HG02623 (cell line): ENCODE measurements at regions not wholly inside any gene's neighbourhood (a gene's known extent, or its start where the extent isn't known, plus 50 kb on each side); places are given as distances from the start of the nearest gene placed in this dataset.

Source experiments
- ATAC-seq: cut with Tn5 transposase; IDR thresholded peaks from one replicate; pipeline ENCODE4 v1.9.1; 2021; ENCODE audit warnings: moderate library complexity; ENCODE audit not compliant: unreplicated experiment

GRCh38 chr15:81492969-81493645 is 119.1 kb upstream of the TMC3 start:
- no peak for ATAC-seq

- no peak for ATAC-seq
Observed at GRCh38 chr15:81492331-81492968, 118.4 kb upstream of the TMC3 start.

- no peak for ATAC-seq
Observed at GRCh38 chr15:81491414-81492096, 117.5 kb upstream of the TMC3 start.

- no peak for ATAC-seq
Observed at GRCh38 chr15:81485806-81486205, 111.8 kb upstream of the TMC3 start.

- no peak for ATAC-seq
Observed at GRCh38 chr15:81484086-81484955, 110.3 kb upstream of the TMC3 start.

GRCh38 chr15:81483496-81483895 is 109.5 kb upstream of the TMC3 start:
- no peak for ATAC-seq

- no peak for ATAC-seq
Observed at GRCh38 chr15:81481346-81481745, 107.3 kb upstream of the TMC3 start.

GRCh38 chr15:81480645-81481053 is 106.6 kb upstream of the TMC3 start:
- no peak for ATAC-seq

GRCh38 chr15:81478354-81478753 is 104.3 kb upstream of the TMC3 start:
- ATAC-seq: no peak

GRCh38 chr15:81475926-81476325 is 101.9 kb upstream of the TMC3 start:
- ATAC-seq: no peak

- ATAC-seq: no peak
Observed at GRCh38 chr15:81475471-81475870, 101.5 kb upstream of the TMC3 start.

- ATAC-seq: no peak
Observed at GRCh38 chr15:81473946-81474345, 99.9 kb upstream of the TMC3 start.

GRCh38 chr15:81473177-81473576 is 99.2 kb upstream of the TMC3 start:
- no peak for ATAC-seq

- no peak for ATAC-seq
Observed at GRCh38 chr15:81471151-81471550, 97.1 kb upstream of the TMC3 start.

- no peak for ATAC-seq
Observed at GRCh38 chr15:81469154-81469553, 95.1 kb upstream of the TMC3 start.

- no peak for ATAC-seq
Observed at GRCh38 chr15:81466741-81467140, 92.7 kb upstream of the TMC3 start.

GRCh38 chr15:81454024-81454423 is 80.0 kb upstream of the TMC3 start:
- no peak for ATAC-seq

- ATAC-seq: no peak
Observed at GRCh38 chr15:81450721-81451120, 76.7 kb upstream of the TMC3 start.

GRCh38 chr15:81449836-81450474 is 75.9 kb upstream of the TMC3 start:
- no peak for ATAC-seq

- ATAC-seq: no peak
Observed at GRCh38 chr15:81443040-81443820, 69.2 kb upstream of the TMC3 start.
